Neural cell (in vitro differentiated cells): ENCODE measurements at regions not wholly inside any gene's neighbourhood (a gene's known extent, or its start where the extent isn't known, plus 50 kb on each side); places are given as distances from the start of the nearest gene placed in this dataset.

Source experiments
- EP300 ChIP-seq: fragments of 450-650 bp; conservative IDR thresholded peaks from 2 replicates; pipeline ENCODE4 v1.6.1; 2014; ENCODE audit warnings: antibody characterized with exemption, mild to moderate bottlenecking, moderate library complexity; ENCODE audit not compliant: poor library complexity, severe bottlenecking
- EZH2 ChIP-seq: fragments of 200-600, 300-800 bp; shearing (Covaris generic), sonication (generic); IDR thresholded peaks from 2 replicates; pipeline ENCODE4 v1.6.1; 2014; ENCODE audit warnings: antibody characterized with exemption, low read length, borderline replicate concordance, mild to moderate bottlenecking; ENCODE audit not compliant: insufficient read depth, poor library complexity, severe bottlenecking
- MXI1 ChIP-seq: fragments of 450-650 bp; conservative IDR thresholded peaks from 2 replicates; pipeline ENCODE4 v1.6.1; 2014; ENCODE audit warnings: antibody characterized with exemption, mild to moderate bottlenecking; ENCODE audit not compliant: poor library complexity, severe bottlenecking
- TAF1 ChIP-seq: IDR thresholded peaks from 2 replicates; pipeline ENCODE4 v1.6.1; 2012; ENCODE audit warnings: low read depth
- TF ChIP-seq, protein P1 (sequence below): fragments of 450-650 bp; IDR thresholded peaks from 2 replicates; pipeline ENCODE4 v1.5.1; 2014; ENCODE audit warnings: antibody characterized with exemption, mild to moderate bottlenecking, moderate library complexity; ENCODE audit not compliant: poor library complexity, severe bottlenecking
- TF ChIP-seq, protein P2 (sequence below): IDR thresholded peaks from 2 replicates; pipeline ENCODE4 v1.6.1; 2012; ENCODE audit warnings: borderline replicate concordance

DNA sequence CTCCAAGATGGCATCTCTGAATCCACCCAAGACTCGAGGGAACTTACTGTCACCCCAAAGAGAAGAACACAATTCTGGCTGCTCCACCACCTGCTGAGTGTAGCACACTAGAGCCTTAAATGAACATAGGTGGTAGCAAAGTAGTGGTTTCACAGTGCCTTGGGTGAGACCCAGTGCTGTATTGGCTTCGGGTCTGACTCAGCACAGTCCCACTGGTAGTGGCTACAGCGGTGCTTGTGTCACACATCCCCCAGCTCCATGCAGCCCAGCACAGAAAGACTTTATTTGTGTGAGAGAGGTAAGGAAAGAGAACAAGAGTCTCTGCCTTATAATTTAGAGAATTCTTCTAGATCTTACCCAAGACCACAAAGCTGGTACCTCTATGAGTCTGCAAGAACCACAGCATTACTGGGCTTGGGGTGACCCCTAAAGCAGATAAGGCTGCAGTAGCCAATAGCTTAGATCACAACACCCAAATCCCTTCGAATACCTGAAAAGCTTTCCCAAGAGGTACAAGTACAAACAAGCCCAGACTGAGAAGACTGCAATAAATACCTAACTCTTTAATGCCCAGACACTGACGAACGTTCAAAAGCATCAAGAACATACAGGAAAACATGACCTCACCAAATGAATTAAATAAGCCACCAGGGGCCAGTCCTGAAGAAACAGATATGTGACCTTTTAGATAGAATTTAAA, 83.3 kb upstream of the SLC38A4 start:
- TF ChIP-seq EP300 (no peak), EZH2 (no peak), TAF1 (no peak), MXI1 (no peak)
- TF ChIP-seq, protein P1, sequence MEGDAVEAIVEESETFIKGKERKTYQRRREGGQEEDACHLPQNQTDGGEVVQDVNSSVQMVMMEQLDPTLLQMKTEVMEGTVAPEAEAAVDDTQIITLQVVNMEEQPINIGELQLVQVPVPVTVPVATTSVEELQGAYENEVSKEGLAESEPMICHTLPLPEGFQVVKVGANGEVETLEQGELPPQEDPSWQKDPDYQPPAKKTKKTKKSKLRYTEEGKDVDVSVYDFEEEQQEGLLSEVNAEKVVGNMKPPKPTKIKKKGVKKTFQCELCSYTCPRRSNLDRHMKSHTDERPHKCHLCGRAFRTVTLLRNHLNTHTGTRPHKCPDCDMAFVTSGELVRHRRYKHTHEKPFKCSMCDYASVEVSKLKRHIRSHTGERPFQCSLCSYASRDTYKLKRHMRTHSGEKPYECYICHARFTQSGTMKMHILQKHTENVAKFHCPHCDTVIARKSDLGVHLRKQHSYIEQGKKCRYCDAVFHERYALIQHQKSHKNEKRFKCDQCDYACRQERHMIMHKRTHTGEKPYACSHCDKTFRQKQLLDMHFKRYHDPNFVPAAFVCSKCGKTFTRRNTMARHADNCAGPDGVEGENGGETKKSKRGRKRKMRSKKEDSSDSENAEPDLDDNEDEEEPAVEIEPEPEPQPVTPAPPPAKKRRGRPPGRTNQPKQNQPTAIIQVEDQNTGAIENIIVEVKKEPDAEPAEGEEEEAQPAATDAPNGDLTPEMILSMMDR, result no peak
- TF ChIP-seq, protein P2, sequence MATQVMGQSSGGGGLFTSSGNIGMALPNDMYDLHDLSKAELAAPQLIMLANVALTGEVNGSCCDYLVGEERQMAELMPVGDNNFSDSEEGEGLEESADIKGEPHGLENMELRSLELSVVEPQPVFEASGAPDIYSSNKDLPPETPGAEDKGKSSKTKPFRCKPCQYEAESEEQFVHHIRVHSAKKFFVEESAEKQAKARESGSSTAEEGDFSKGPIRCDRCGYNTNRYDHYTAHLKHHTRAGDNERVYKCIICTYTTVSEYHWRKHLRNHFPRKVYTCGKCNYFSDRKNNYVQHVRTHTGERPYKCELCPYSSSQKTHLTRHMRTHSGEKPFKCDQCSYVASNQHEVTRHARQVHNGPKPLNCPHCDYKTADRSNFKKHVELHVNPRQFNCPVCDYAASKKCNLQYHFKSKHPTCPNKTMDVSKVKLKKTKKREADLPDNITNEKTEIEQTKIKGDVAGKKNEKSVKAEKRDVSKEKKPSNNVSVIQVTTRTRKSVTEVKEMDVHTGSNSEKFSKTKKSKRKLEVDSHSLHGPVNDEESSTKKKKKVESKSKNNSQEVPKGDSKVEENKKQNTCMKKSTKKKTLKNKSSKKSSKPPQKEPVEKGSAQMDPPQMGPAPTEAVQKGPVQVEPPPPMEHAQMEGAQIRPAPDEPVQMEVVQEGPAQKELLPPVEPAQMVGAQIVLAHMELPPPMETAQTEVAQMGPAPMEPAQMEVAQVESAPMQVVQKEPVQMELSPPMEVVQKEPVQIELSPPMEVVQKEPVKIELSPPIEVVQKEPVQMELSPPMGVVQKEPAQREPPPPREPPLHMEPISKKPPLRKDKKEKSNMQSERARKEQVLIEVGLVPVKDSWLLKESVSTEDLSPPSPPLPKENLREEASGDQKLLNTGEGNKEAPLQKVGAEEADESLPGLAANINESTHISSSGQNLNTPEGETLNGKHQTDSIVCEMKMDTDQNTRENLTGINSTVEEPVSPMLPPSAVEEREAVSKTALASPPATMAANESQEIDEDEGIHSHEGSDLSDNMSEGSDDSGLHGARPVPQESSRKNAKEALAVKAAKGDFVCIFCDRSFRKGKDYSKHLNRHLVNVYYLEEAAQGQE, result no peak
